A673 (cell line): ENCODE measurements at regions not wholly inside any gene's neighbourhood (a gene's known extent, or its start where the extent isn't known, plus 50 kb on each side); places are given as distances from the start of the nearest gene placed in this dataset.

Experiments
- CTCF ChIP-seq: fragments of 300-800, 200-600 bp; sonication (generic); conservative IDR thresholded peaks from 2 replicates; pipeline ENCODE4 v1.5.1; 2017; ENCODE audit warnings: low read depth, mild to moderate bottlenecking, antibody characterized with exemption, low read length, moderate library complexity, mixed read lengths
- EZH2 ChIP-seq: fragments of 200-600 bp; sonication (generic); IDR thresholded peaks from 2 replicates; pipeline ENCODE4 v1.6.1; 2017; ENCODE audit warnings: borderline replicate concordance, low read depth, mild to moderate bottlenecking, mixed read lengths, antibody characterized with exemption, low read length; ENCODE audit not compliant: poor library complexity, severe bottlenecking

GRCh38 chr3:191859531-191859930 is 398.6 kb downstream of the PYDC2 start:
- no peak for TF ChIP-seq CTCF
- no peak for TF ChIP-seq EZH2
